ENCODE measurements at regions not wholly inside any gene's neighbourhood (a gene's known extent, or its start where the extent isn't known, plus 50 kb on each side); places are given as distances from the start of the nearest gene placed in this dataset.

DNA sequence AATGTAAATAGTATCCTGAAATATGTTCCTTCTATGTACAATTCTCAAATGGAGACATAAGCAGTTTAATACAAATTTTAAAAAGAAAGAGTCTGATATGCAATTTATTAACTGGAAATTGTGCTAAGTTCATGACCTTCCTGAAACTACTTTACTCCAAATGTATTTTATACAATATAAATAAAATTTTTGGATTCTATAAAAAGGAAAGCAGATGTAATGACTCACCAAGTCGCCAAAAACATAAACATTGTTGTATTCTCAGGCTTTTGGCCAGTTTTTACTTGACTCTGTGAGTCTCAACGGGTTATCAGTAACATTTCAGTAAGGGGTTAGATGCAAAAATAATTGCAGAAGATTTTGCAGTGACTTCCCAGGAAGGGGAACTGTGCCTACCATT, 948.2 kb downstream of the EPHA3 start:
- ChIA-PET CTCF (ENCODE audit: low intra/inter-chr PET ratio) (no interaction called here), POLR2A (no interaction called here)
- TF ChIP-seq, protein P1, sequence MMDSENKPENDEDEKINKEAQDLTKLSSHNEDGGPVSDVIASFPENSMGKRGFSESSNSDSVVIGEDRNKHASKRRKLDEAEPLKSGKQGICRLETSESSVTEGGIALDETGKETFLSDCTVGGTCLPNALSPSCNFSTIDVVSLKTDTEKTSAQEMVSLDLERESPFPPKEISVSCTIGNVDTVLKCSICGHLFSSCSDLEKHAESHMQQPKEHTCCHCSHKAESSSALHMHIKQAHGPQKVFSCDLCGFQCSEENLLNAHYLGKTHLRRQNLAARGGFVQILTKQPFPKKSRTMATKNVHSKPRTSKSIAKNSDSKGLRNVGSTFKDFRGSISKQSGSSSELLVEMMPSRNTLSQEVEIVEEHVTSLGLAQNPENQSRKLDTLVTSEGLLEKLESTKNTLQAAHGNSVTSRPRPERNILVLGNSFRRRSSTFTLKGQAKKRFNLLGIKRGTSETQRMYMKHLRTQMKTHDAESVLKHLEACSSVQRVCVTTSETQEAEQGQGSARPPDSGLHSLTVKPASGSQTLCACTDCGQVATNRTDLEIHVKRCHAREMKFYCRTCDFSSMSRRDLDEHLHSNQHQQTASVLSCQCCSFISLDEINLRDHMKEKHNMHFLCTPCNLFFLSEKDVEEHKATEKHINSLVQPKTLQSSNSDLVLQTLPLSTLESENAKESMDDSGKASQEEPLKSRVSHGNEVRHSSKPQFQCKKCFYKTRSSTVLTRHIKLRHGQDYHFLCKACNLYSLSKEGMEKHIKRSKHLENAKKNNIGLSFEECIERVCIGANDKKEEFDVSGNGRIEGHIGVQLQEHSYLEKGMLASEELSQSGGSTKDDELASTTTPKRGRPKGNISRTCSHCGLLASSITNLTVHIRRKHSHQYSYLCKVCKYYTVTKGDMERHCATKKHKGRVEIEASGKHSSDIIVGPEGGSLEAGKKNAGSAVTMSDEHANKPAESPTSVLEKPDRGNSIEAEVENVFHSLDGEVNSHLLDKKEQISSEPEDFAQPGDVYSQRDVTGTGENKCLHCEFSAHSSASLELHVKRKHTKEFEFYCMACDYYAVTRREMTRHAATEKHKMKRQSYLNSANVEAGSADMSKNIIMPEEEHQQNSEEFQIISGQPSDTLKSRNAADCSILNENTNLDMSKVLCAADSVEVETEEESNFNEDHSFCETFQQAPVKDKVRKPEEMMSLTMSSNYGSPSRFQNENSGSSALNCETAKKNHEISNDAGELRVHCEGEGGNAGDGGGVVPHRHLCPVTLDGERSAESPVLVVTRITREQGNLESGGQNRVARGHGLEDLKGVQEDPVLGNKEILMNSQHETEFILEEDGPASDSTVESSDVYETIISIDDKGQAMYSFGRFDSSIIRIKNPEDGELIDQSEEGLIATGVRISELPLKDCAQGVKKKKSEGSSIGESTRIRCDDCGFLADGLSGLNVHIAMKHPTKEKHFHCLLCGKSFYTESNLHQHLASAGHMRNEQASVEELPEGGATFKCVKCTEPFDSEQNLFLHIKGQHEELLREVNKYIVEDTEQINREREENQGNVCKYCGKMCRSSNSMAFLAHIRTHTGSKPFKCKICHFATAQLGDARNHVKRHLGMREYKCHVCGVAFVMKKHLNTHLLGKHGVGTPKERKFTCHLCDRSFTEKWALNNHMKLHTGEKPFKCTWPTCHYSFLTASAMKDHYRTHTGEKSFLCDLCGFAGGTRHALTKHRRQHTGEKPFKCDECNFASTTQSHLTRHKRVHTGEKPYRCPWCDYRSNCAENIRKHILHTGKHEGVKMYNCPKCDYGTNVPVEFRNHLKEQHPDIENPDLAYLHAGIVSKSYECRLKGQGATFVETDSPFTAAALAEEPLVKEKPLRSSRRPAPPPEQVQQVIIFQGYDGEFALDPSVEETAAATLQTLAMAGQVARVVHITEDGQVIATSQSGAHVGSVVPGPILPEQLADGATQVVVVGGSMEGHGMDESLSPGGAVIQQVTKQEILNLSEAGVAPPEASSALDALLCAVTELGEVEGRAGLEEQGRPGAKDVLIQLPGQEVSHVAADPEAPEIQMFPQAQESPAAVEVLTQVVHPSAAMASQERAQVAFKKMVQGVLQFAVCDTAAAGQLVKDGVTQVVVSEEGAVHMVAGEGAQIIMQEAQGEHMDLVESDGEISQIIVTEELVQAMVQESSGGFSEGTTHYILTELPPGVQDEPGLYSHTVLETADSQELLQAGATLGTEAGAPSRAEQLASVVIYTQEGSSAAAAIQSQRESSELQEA (IDR thresholded peaks at IDR 0.05; ENCODE audit: low read depth) = no peak
- TF ChIP-seq ZNF57 (CRISPR knock-in tag; IDR thresholded peaks at IDR 0.05) (no peak), ZFP30 (CRISPR knock-in tag; IDR thresholded peaks at IDR 0.05; ENCODE audit: borderline replicate concordance) (no peak), NEUROD1 (IDR thresholded peaks at IDR 0.05; ENCODE audit: borderline replicate concordance, low read depth, low read length, partially characterized antibody) (no peak), PHB2 (IDR thresholded peaks at IDR 0.05; ENCODE audit: low read depth) (no peak), NR2F6 (CRISPR knock-in tag; IDR thresholded peaks at IDR 0.05) (no peak), PHF20 (IDR thresholded peaks at IDR 0.05; ENCODE audit: partially characterized antibody) (no peak), TCF7L2 (IDR thresholded peaks at IDR 0.05; ENCODE audit: low read depth, low read length) (no peak), CC2D1A (IDR thresholded peaks at IDR 0.05) (no peak), EZH2 (IDR thresholded peaks at IDR 0.05; ENCODE audit: borderline replicate concordance, low read depth, low read length) (no peak)
- TF ChIP-seq, protein P2, sequence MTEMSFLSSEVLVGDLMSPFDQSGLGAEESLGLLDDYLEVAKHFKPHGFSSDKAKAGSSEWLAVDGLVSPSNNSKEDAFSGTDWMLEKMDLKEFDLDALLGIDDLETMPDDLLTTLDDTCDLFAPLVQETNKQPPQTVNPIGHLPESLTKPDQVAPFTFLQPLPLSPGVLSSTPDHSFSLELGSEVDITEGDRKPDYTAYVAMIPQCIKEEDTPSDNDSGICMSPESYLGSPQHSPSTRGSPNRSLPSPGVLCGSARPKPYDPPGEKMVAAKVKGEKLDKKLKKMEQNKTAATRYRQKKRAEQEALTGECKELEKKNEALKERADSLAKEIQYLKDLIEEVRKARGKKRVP (CRISPR knock-in tag; IDR thresholded peaks at IDR 0.05) = no peak
- TF ChIP-seq, protein P3, sequence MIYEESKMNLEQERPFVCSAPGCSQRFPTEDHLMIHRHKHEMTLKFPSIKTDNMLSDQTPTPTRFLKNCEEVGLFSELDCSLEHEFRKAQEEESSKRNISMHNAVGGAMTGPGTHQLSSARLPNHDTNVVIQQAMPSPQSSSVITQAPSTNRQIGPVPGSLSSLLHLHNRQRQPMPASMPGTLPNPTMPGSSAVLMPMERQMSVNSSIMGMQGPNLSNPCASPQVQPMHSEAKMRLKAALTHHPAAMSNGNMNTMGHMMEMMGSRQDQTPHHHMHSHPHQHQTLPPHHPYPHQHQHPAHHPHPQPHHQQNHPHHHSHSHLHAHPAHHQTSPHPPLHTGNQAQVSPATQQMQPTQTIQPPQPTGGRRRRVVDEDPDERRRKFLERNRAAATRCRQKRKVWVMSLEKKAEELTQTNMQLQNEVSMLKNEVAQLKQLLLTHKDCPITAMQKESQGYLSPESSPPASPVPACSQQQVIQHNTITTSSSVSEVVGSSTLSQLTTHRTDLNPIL (CRISPR knock-in tag; IDR thresholded peaks at IDR 0.05) = no peak
- H3K4me3 ChIP-seq = no peak overlapping the region
- DNase-seq (ENCODE audit: extremely low read depth in 1 of 4, low spot score in 3 of 4) = no peak
- no peaks in the 10 kb centered on the region for H3K27me3 ChIP-seq (ENCODE audit: control insufficient read depth in 2 of 2, insufficient read depth in 2 of 2, low read length in 2 of 2)
- H3K4me2 ChIP-seq (ENCODE audit: insufficient read depth, low read length) = no peak overlapping the region
- H3K27ac ChIP-seq (ENCODE audit: extremely low read depth, low read depth, low read length) = no peak overlapping the region
- H3K9me1 ChIP-seq (ENCODE audit: control insufficient read depth, insufficient read depth, low read length) = no peaks in the 10 kb centered on the region
- H3K79me2 ChIP-seq (ENCODE audit: control insufficient read depth, insufficient read depth, low read length) = no peaks in the 10 kb centered on the region
- no peaks in the 10 kb centered on the region for H3K9me3 ChIP-seq (replicated peaks; ENCODE audit: control insufficient read depth, insufficient read depth, low read depth, low read length)
- H3K4me1 ChIP-seq (replicated peaks in 1 of 2; ENCODE audit: control insufficient read depth in 2 of 2, insufficient read depth in 2 of 2, low read length in 2 of 2) = no peaks in the 10 kb centered on the region
- intact Hi-C loops (cut with micrococcal nuclease) (no loop called here), in situ Hi-C loops (cut with MboI) (no loop called here)
- H3K36me3 ChIP-seq (ENCODE audit: control insufficient read depth, insufficient read depth, low read length) = no peaks in the 10 kb centered on the region
- no TSS peak for BruUV-seq (replicated peaks)
- no peak overlapping the region for H2AFZ ChIP-seq (ENCODE audit: low read depth, low read length)
- FAIRE-seq = no peak
- ATAC-seq = no peak
- 0% methylated on average over 2 of the region's 2 CpGs for WGBS (ENCODE audit: insufficient coverage, low coverage, missing lambda C conversion rate)
- no peak overlapping the region for H3K9ac ChIP-seq (ENCODE audit: insufficient read depth in 1 of 2, low read depth in 2 of 2, low read length in 2 of 2)
- H4K20me1 ChIP-seq (replicated peaks; ENCODE audit: control insufficient read depth, insufficient read depth, low read length) = no peaks in the 10 kb centered on the region
